ENCODE measurements at regions not wholly inside any gene's neighbourhood (a gene's known extent, or its start where the extent isn't known, plus 50 kb on each side); places are given as distances from the start of the nearest gene placed in this dataset.
A peak's percentile ranks its signal among the peaks of the same experiment; 100 is the strongest.
"Not testable (repeated sequence)": the region's sequence is repeated elsewhere in the genome, so short reads cannot be mapped to it uniquely, and the experiment has no call there.

- not testable (repeated sequence) for DNase-seq, ATAC-seq, H3K4me1 Mint-ChIP-seq, H3K27me3 Mint-ChIP-seq, H3K4me3 Mint-ChIP-seq, H3K27ac Mint-ChIP-seq
- H3K9me3 Mint-ChIP-seq: peaks cover 6 to 12% of the 10 kb centered on the region in 2 donors
These were observed 174.9 kb upstream of the NBPF12 start for GRCh38 chr1:146763234-146763633.

- not testable (repeated sequence) for H3K4me1 Mint-ChIP-seq, H3K9me3 Mint-ChIP-seq, DNase-seq, H3K27me3 Mint-ChIP-seq, H3K27ac Mint-ChIP-seq, ATAC-seq, H3K4me3 Mint-ChIP-seq
These were observed 181.3 kb upstream of the NBPF12 start for GRCh38 chr1:146756858-146757257.

- ATAC-seq: not testable (repeated sequence)
These were observed 189.4 kb upstream of the NBPF12 start for GRCh38 chr1:146748686-146749085.

GRCh38 chr1:146731981-146732680 lies 206.0 kb upstream of the NBPF12 start:
- H3K4me1 Mint-ChIP-seq, H3K27ac Mint-ChIP-seq, H3K9me3 Mint-ChIP-seq, H3K27me3 Mint-ChIP-seq, DNase-seq, ATAC-seq, H3K4me3 Mint-ChIP-seq: not testable (repeated sequence)

More at GRCh38 chr1:146748686-146749085, 189.4 kb upstream of the NBPF12 start:
- not testable (repeated sequence) for H3K27me3 Mint-ChIP-seq, H3K4me1 Mint-ChIP-seq, H3K9me3 Mint-ChIP-seq, DNase-seq, H3K4me3 Mint-ChIP-seq, H3K27ac Mint-ChIP-seq

- not testable (repeated sequence) for ATAC-seq, DNase-seq
These were observed 208.3 kb upstream of the NBPF12 start for GRCh38 chr1:146729642-146730344.

GRCh38 chr1:146715054-146715453 lies 223.1 kb upstream of the NBPF12 start:
- ATAC-seq, H3K27me3 Mint-ChIP-seq, H3K4me3 Mint-ChIP-seq, H3K27ac Mint-ChIP-seq, H3K9me3 Mint-ChIP-seq, H3K4me1 Mint-ChIP-seq, DNase-seq: not testable (repeated sequence)

More at GRCh38 chr1:146729642-146730344, 208.3 kb upstream of the NBPF12 start:
- H3K4me3 Mint-ChIP-seq, H3K4me1 Mint-ChIP-seq, H3K27ac Mint-ChIP-seq, H3K9me3 Mint-ChIP-seq, H3K27me3 Mint-ChIP-seq: not testable (repeated sequence)

GRCh38 chr1:146710838-146711521 lies 227.1 kb upstream of the NBPF12 start:
- not testable (repeated sequence) for H3K4me3 Mint-ChIP-seq, H3K27ac Mint-ChIP-seq, H3K9me3 Mint-ChIP-seq, H3K27me3 Mint-ChIP-seq, H3K4me1 Mint-ChIP-seq
- DNase-seq (peak; percentile 12 to 17), ATAC-seq (peak; percentile 73)

GRCh38 chr1:146709302-146709701 lies 228.8 kb upstream of the NBPF12 start:
- H3K27me3 Mint-ChIP-seq, DNase-seq, H3K27ac Mint-ChIP-seq, H3K4me1 Mint-ChIP-seq, H3K9me3 Mint-ChIP-seq, H3K4me3 Mint-ChIP-seq, ATAC-seq: not testable (repeated sequence)

- not testable (repeated sequence) for ATAC-seq, DNase-seq, H3K9me3 Mint-ChIP-seq
These were observed 233.9 kb upstream of the NBPF12 start for GRCh38 chr1:146704162-146704724.

GRCh38 chr1:146701320-146701719 lies 236.8 kb upstream of the NBPF12 start:
- H3K27ac Mint-ChIP-seq, DNase-seq, H3K4me3 Mint-ChIP-seq, ATAC-seq, H3K27me3 Mint-ChIP-seq, H3K9me3 Mint-ChIP-seq, H3K4me1 Mint-ChIP-seq: not testable (repeated sequence)

More at GRCh38 chr1:146704162-146704724, 233.9 kb upstream of the NBPF12 start:
- H3K4me1 Mint-ChIP-seq, H3K27me3 Mint-ChIP-seq, H3K27ac Mint-ChIP-seq, H3K4me3 Mint-ChIP-seq: not testable (repeated sequence)

- not testable (repeated sequence) for ATAC-seq, H3K4me3 Mint-ChIP-seq, H3K4me1 Mint-ChIP-seq, H3K27me3 Mint-ChIP-seq, H3K9me3 Mint-ChIP-seq, DNase-seq, H3K27ac Mint-ChIP-seq
These were observed 242.7 kb upstream of the NBPF12 start for GRCh38 chr1:146695388-146695787.

- not testable (repeated sequence) for H3K9me3 Mint-ChIP-seq, DNase-seq, H3K27ac Mint-ChIP-seq, H3K4me3 Mint-ChIP-seq, H3K4me1 Mint-ChIP-seq, ATAC-seq, H3K27me3 Mint-ChIP-seq
These were observed 246.3 kb upstream of the NBPF12 start for GRCh38 chr1:146691798-146692197.

GRCh38 chr1:146688893-146689292 lies 249.2 kb upstream of the NBPF12 start:
- not testable (repeated sequence) for ATAC-seq, H3K9me3 Mint-ChIP-seq, H3K4me3 Mint-ChIP-seq, H3K27me3 Mint-ChIP-seq, H3K4me1 Mint-ChIP-seq, H3K27ac Mint-ChIP-seq, DNase-seq

- H3K27ac Mint-ChIP-seq, H3K9me3 Mint-ChIP-seq, DNase-seq, H3K4me3 Mint-ChIP-seq, H3K27me3 Mint-ChIP-seq, H3K4me1 Mint-ChIP-seq, ATAC-seq: not testable (repeated sequence)
These were observed 251.3 kb upstream of the NBPF12 start for GRCh38 chr1:146686777-146687366.

GRCh38 chr1:146683126-146683429 lies 255.0 kb upstream of the NBPF12 start:
- DNase-seq, H3K27me3 Mint-ChIP-seq, ATAC-seq, H3K9me3 Mint-ChIP-seq, H3K4me1 Mint-ChIP-seq, H3K27ac Mint-ChIP-seq, H3K4me3 Mint-ChIP-seq: not testable (repeated sequence)
